ENCODE measurements at regions not wholly inside any gene's neighbourhood (a gene's known extent, or its start where the extent isn't known, plus 50 kb on each side); places are given as distances from the start of the nearest gene placed in this dataset.
A peak's percentile ranks its signal among the peaks of the same experiment; 100 is the strongest.
"Not testable (repeated sequence)": the region's sequence is repeated elsewhere in the genome, so short reads cannot be mapped to it uniquely, and the experiment has no call there.

- no peak for DNase-seq
Observed at GRCh38 chr2:35255826-35256225, 1099.8 kb upstream of the CRIM1 start.

DNA sequence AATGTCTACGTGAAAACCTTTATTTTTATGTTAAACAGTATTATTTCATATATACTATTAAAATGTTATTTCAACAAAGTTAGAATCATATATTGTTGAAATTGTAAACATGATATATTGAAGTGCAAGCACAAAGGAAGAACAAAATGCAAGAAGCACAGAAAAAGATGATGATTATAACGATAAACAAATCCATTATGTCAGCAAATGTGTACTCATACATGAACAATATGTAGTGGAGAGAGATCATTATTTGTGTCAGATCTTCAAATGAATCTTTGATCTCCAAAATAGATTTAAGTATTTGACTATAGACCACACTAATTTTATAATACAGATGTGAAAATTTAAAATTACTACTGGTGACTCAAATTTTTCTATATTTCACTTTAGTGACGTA lies 1104.4 kb upstream of the CRIM1 start:
- no peak for DNase-seq

- DNase-seq: no peak
Observed at GRCh38 chr2:35246702-35247101, 1108.9 kb upstream of the CRIM1 start.

DNA sequence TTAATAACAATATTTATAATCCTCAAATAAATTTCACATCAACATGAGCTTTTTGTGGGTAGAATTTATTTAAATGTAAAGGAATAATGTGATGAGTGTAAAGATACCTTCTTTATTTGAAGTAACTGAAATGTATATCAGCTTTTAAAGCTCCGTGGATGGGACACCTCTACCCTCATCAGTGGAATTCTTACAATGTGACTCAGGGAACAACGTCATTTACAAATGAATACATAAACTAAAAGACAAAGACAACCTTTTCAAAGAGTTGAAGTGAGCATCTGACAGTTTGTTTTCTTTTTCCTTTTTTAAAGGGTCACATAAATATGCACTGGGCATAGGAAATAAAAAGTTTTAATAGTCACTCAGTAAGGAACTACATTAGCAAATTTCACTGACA lies 1127.0 kb upstream of the CRIM1 start:
- DNase-seq: no peak

DNA sequence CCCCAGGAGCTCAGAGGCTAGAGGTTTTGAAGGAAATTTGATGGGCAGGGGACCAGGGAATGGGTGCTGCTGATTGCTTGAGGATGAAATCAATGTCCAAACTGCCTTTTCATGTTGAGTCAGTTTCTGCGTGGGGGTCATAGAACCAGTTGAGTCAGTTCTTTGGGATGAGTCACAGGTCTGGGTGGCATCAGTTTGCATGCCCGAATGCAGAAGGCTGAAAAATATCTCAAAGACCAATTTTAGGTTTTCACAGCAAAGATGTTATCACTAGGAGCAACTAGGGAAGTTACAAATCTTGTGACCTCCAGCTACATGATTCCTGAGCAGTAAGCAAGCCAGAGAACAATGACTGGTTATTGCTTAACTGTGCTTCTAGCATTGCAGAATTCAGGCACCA lies 1135.1 kb upstream of the CRIM1 start:
- peak; percentile 74 for DNase-seq

DNA sequence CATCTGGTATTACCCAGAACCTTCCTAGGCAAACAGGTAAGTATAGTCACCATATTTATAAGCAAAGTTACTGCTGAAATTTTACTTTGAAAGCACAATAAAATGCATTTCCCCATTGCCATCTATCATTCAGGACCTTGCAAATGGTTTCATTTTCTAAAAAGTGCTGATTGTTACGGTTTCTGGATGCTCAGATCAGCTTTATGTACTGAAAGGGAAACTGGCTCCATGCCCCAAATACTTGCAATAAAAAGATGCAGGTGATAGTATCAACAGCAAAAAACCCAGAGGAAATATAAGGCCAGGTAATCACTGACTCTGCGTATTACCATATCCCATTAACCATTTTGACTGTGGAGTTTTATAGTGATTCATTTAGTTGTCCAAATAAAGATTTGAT lies 1150.7 kb upstream of the CRIM1 start:
- peak; percentile 31 for DNase-seq

DNA sequence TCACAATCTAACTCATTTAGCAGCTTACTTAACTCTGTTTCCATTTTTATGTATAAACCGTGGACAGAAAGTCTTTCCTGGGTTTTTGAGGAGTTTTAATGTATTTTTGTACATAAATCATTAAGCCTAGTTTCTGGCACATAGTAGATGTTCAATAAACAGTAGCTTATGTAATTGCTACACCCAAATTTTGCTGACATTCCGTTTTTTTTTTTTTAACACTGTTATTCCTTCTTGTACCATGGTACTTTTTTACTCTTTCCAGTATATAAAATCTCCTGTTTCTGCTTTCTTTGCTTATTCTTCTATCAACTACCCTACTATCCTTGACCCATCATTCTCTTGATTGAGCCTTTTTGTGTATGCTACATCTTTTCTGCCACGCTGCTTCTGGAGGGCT lies 1151.3 kb upstream of the CRIM1 start:
- DNase-seq: no peak

DNA sequence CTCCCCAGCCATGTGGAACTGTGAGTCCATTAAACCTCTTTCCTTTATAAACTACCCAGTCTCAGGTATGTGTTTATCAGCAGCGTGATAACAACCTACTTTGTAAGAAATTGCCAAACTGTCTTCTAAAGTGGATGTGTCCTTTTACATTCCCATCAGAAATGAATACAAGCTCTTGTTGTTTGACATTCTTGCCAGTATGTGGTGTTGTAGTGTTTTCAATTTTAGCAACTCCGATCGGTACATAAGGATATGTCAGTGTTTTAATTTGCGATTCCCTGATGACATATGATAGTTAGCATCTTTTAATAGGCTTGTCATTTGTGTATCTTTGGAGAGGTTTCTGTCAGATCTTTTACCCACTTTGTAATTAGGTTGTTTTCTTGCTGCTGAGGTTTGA lies 1156.3 kb upstream of the CRIM1 start:
- no peak for DNase-seq

- no peak for DNase-seq
Observed at GRCh38 chr2:35185861-35186412, 1169.6 kb upstream of the CRIM1 start.

- peak; percentile 78 for DNase-seq
Observed at GRCh38 chr2:35184471-35184870, 1171.1 kb upstream of the CRIM1 start.

DNA sequence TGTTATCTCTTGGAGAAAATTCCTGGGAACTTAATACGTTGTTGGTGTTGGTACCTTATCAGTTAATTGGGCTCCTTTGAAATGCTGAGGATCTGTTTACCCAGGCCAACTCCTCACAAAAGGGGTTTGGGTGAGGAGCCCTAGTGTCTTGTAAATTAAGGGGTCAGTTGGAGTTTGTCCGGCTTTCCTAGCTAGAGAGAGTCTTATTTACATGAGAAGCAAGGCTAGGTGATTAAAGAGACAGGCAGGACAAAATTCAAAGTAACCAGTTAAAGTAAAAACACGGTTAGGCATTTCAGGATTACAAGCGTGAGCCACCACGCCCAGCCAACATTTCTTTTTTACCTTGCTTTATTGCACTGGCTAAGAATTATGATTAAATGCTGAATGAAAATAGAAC lies 1178.9 kb upstream of the CRIM1 start:
- DNase-seq: not testable (repeated sequence)

DNA sequence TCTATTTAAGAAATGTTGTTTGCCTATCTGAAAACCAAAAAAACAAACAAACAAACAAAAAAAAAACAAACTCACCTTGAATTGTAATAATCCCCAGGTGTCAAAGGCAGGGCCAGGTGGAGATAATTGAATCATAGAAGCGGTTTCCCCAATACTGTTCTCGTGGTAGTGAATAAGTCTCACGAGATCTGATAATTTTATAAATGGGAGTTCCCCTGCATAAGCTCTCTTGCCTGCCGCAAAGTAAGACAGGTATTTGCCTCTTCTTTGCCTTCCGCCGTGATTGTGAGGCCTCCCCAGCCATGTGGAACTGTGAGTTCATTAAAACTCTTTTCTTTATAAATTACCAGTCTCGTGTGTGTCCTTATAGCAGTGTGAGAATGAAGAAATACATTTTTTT lies 1180.7 kb upstream of the CRIM1 start:
- no peak for DNase-seq

GRCh38 chr2:35172687-35173086 lies 1182.9 kb upstream of the CRIM1 start:
- no peak for DNase-seq

GRCh38 chr2:35168351-35168750 lies 1187.2 kb upstream of the CRIM1 start:
- DNase-seq: peak; percentile 3

- no peak for DNase-seq
Observed at GRCh38 chr2:35163948-35164347, 1191.6 kb upstream of the CRIM1 start.

DNA sequence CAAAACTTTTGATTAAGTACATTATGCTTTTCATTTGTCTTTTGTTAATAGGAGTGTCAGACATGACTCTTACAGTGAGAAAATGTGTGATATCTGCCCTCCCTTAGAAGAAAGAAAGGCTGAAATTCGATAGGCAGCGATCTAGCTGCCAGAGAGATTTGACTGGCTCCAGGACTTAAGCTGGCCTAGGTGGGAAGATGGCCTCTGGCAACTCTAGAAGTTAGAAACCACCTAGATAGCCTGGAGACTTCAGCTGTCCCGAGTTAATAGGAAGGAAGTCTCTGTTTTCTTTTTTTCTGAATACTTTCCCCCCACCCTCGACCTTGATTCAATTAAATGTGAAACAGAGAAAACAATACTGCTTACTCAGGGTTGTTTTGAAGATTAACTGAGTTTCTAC lies 1194.7 kb upstream of the CRIM1 start:
- no peak for DNase-seq

GRCh38 chr2:35125871-35126270 lies 1229.7 kb upstream of the CRIM1 start:
- no peak for DNase-seq

- no peak for DNase-seq
Observed at GRCh38 chr2:35125278-35125677, 1230.3 kb upstream of the CRIM1 start.

DNA sequence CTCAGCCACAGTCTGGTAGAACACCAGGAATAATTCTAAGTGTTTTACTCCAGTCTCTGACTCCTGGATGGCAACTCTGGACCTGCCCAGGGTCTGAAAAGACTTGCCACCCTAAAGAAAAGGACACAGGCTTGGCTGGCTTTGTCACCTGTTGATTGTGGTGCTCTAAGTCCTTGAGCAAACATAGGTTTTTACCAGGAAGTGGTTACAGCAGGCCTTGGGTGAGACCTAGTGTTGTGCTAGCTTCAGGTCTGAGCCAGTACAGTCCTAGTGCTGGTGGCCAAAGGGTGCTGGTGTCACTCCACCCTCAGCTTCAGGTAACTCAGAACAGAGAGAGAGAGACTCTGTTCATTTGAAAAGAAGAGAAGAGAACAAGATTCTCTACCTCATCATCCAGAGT lies 1239.4 kb upstream of the CRIM1 start:
- no peak for DNase-seq

DNA sequence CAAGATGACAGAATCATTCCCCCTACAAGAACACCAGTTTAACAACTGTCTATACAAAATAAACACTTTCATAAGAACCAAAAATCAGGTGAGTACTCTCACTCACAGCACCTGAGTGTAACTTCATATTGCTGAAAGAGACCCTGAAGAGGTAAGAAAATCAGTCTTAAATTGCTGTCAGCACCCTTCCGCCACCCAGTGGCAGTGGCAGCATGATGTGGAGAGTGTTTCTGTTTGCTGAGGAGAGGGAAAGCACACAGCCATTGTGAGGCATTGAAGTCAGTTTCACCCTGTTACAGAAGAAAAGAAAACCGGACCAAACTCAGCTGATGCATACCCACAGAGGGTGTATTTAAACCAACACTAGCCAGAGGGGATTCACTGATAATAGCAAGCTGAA lies 1240.8 kb upstream of the CRIM1 start:
- DNase-seq: peak; percentile 4

- peak; percentile 11 for DNase-seq
Observed at GRCh38 chr2:35112367-35112766, 1243.2 kb upstream of the CRIM1 start.

DNA sequence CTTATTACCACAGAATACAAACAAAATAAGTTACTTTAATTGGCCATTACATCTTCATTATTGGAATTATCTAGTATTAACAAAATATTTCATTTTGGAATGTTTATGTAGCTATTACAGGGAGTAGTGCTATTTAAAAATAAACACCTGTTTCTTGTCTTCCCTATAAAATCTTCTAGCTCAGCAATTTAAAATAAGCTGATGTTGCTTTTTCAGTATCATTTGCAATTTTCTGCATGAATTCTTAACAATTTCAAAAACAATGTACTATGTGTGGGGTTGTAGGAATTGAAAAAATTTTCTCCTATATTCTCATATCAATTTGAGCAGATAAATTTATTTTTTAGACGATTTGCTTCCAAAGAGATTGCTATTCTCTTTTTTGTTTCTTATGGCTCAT lies 1251.3 kb upstream of the CRIM1 start:
- DNase-seq: no peak

DNA sequence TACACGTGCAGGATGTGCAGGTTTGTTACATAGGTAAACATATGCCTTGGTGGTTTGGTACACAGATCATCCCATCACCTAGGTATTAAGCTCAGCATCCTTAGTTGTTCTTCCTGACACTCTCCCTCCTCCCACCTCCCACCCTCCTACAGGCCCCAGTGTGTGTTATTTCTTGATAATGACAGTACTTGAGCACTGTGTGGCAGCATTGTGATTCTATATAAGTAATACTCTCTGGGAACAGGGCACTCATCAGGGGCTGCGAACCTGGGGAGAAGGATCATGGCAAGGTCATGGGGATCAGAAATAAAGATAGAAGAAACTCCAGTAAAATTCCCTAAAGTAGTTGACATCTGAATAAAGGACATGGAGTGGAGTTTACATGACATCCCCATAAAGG lies 1256.2 kb upstream of the CRIM1 start:
- DNase-seq: no peak

GRCh38 chr2:35082072-35082471 lies 1273.5 kb upstream of the CRIM1 start:
- DNase-seq: no peak

DNA sequence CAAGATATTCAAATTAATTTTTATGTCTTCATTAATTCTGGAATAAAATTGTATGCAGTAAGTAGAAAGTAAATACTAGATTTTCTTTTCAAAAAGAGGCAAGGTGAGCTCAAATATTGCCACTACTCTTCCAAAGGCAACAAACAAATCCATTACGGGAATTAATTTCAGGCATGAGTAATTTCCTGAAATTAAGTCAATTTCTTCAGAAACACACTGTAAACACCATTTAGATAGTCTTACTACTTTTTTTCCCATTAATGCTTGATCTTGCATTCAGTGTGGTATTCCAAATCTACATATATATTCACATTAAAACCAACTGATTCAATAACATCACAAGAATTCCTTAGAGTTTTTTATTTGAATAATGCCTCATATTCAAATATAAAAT lies 1274.0 kb upstream of the CRIM1 start:
- no peak for DNase-seq
